GM19099 (cell line): ENCODE measurements at regions not wholly inside any gene's neighbourhood (a gene's known extent, or its start where the extent isn't known, plus 50 kb on each side); places are given as distances from the start of the nearest gene placed in this dataset.

Experiments used
- POLR2A ChIP-seq: IDR thresholded peaks from 3 replicates; pipeline ENCODE4 v1.6.1; 2011; ENCODE audit warnings: low read depth; ENCODE audit not compliant: insufficient read length; ENCODE audit errors: extremely low read depth

GRCh38 chr20:60959971-60960370, 292.1 kb upstream of the CDH4 start:
- no peak for TF ChIP-seq POLR2A

- no peak for TF ChIP-seq POLR2A
These were observed 291.6 kb upstream of the CDH4 start for GRCh38 chr20:60960500-60960899.

- TF ChIP-seq POLR2A: no peak
These were observed 290.5 kb upstream of the CDH4 start for GRCh38 chr20:60961551-60961950.

GRCh38 chr20:60962367-60963045, 289.6 kb upstream of the CDH4 start:
- no peak for TF ChIP-seq POLR2A

- no peak for TF ChIP-seq POLR2A
These were observed 288.9 kb upstream of the CDH4 start for GRCh38 chr20:60963146-60963545.

GRCh38 chr20:60964911-60965310, 287.1 kb upstream of the CDH4 start:
- no peak for TF ChIP-seq POLR2A

GRCh38 chr20:60966031-60966430, 286.0 kb upstream of the CDH4 start:
- no peak for TF ChIP-seq POLR2A

- no peak for TF ChIP-seq POLR2A
These were observed 285.3 kb upstream of the CDH4 start for GRCh38 chr20:60966766-60967165.

- no peak for TF ChIP-seq POLR2A
These were observed 284.4 kb upstream of the CDH4 start for GRCh38 chr20:60967431-60968316.

GRCh38 chr20:60968853-60969720, 283.0 kb upstream of the CDH4 start:
- no peak for TF ChIP-seq POLR2A

GRCh38 chr20:60970601-60971000, 281.5 kb upstream of the CDH4 start:
- no peak for TF ChIP-seq POLR2A

- TF ChIP-seq POLR2A: no peak
These were observed 278.0 kb upstream of the CDH4 start for GRCh38 chr20:60974022-60974421.

GRCh38 chr20:60974441-60974945, 277.6 kb upstream of the CDH4 start:
- no peak for TF ChIP-seq POLR2A

- TF ChIP-seq POLR2A: no peak
These were observed 275.9 kb upstream of the CDH4 start for GRCh38 chr20:60976139-60976538.

GRCh38 chr20:60976913-60977312, 275.1 kb upstream of the CDH4 start:
- TF ChIP-seq POLR2A: no peak

- TF ChIP-seq POLR2A: no peak
These were observed 274.2 kb upstream of the CDH4 start for GRCh38 chr20:60977901-60978300.

GRCh38 chr20:60984666-60985065, 267.4 kb upstream of the CDH4 start:
- no peak for TF ChIP-seq POLR2A
